Spleen (tissue), 11 donors: ENCODE measurements at regions not wholly inside any gene's neighbourhood (a gene's known extent, or its start where the extent isn't known, plus 50 kb on each side); places are given as distances from the start of the nearest gene placed in this dataset.

Source experiments
- DNase-seq: peaks from one replicate; pipeline ENCODE4 v3.0.0-alpha.2; 2020
- H3K27ac ChIP-seq, 8 donors: fragments of 200-600 bp; sonication (generic) in 7 of 8; 1 replicate in 4 of 8; 2 replicates in 4 of 8; pipeline versions ENCODE4 v1.5.0 to v1.8.0; 2016 to 2021; ENCODE audit warnings: inconsistent platforms in 4 of 8, mild to moderate bottlenecking in 4 of 8, moderate library complexity in 1 of 8
- H3K27me3 ChIP-seq, 7 donors: fragments of 200-600 bp; sonication (generic) in 6 of 7; replicated peaks in 1 of 7; 1 replicate in 4 of 7; 2 replicates in 3 of 7; pipeline versions ENCODE4 v1.5.0 to v1.8.0; 2016 to 2021; ENCODE audit warnings: inconsistent platforms in 3 of 7, mild to moderate bottlenecking in 1 of 7
- H3K36me3 ChIP-seq, 6 donors: fragments of 200-600 bp; sonication (generic) in 5 of 6; 1 replicate in 4 of 6; 2 replicates in 2 of 6; pipeline versions ENCODE4 v1.5.0 to v1.8.0; 2016 to 2021; ENCODE audit warnings: inconsistent platforms in 2 of 6
- H3K4me1 ChIP-seq, 6 donors: fragments of 200-600 bp; sonication (generic) in 5 of 6; 1 replicate in 3 of 6; 2 replicates in 3 of 6; pipeline versions ENCODE4 v1.5.0 to v1.8.0; 2016 to 2021; ENCODE audit warnings: inconsistent platforms in 3 of 6
- H3K4me3 ChIP-seq, 8 donors: fragments of 200-600 bp; sonication (generic) in 7 of 8; 1 replicate in 4 of 8; 2 replicates in 4 of 8; pipeline versions ENCODE4 v1.5.0 to v1.8.0; 2016 to 2021; ENCODE audit warnings: inconsistent platforms in 4 of 8, mild to moderate bottlenecking in 4 of 8, moderate library complexity in 2 of 8
- H3K9me3 ChIP-seq, 8 donors: fragments of 200-600 bp; sonication (generic) in 7 of 8; 1 replicate in 4 of 8; 2 replicates in 4 of 8; pipeline versions ENCODE4 v1.5.0 to v1.8.0; 2016 to 2021; ENCODE audit warnings: inconsistent platforms in 4 of 8
- POLR2A ChIP-seq, 3 donors: fragments of 450-650 bp; IDR thresholded peaks; one replicate each; pipeline ENCODE4 v1.5.1; 2017; ENCODE audit warnings: antibody characterized with exemption in 3 of 3, mild to moderate bottlenecking in 1 of 3
- POLR2AphosphoS5 ChIP-seq, 3 donors: sonication (generic); formaldehyde crosslinking; IDR thresholded peaks; one replicate each; pipeline ENCODE4 v1.5.1; 2017; ENCODE audit warnings: antibody characterized with exemption in 3 of 3
- WGBS, 5 donors: extraction: QIAGEN DNeasy Blood & Tissue Kit in 3 of 5; methylation state at CpG; one replicate each; pipeline versions ENCODE4 v1.1.5 to v1.1.7; 2013 to 2018; 5-methylcytosine and 5-hydroxymethylcytosine counted together
- intact Hi-C: fragments of 100-400 bp; cut with DNase I; formaldehyde crosslinking; loops from one replicate; pipeline ENCODE4 v1.15.0; 2023; ENCODE audit warnings: low total_unique reads
- TF ChIP-seq, protein P1 (sequence below), 11 experiments: fragments of 200-600 bp in 7 of 11; fragments of 450-650 bp in 4 of 11; sonication (generic) in 4 of 11; IDR thresholded peaks in 8 of 11; conservative IDR thresholded peaks in 3 of 11; 1 replicate in 7 of 11; 2 replicates in 4 of 11; pipeline versions ENCODE4 v1.4.0 to v1.8.0; 2016 to 2021; ENCODE audit warnings: antibody characterized with exemption in 11 of 11, inconsistent platforms in 4 of 11, mild to moderate bottlenecking in 1 of 11
- donor health status: healthy with polysubstance abuse.
- donor health status: DM: no; HTN: no; CAD: no; lungs with moderate emphysema.
- donor health status: DM: no; HTN: no; CAD: no.
- donor health status: Bipolar disorder and iron deficiency.
- donor health status: healthy.
- donor health status: DM: no; HTN: no; CAD: no.
- donor health status: DM: yes; HTN: yes; CAD: no.

DNA sequence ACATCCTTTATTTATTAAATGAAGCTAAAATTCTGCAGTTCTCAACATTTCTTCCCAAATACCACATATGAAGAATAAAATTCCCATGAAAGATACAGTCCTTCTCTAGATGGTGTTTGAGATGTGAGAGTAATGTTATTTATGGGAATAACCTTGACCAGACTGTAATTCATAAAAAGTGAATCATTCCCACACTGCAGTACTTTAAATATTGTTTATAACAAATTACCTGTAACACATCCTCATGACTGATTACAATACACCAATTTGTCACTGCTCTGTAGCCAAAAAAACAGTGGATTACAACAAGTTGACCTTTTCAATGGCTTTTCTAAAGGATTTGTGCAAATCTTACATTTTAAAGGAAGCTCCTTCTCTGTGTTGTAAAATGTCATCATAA lies 651.3 kb downstream of the NSUN3 start:
- H3K4me1 ChIP-seq, result no peaks in the 10 kb centered on the region
- H3K27ac ChIP-seq, result no peak overlapping the region
- intact Hi-C loops, result no loop called here
- no peak overlapping the region for H3K4me3 ChIP-seq
- H3K9me3 ChIP-seq, result no peaks in the 10 kb centered on the region
- TF ChIP-seq, protein P1, sequence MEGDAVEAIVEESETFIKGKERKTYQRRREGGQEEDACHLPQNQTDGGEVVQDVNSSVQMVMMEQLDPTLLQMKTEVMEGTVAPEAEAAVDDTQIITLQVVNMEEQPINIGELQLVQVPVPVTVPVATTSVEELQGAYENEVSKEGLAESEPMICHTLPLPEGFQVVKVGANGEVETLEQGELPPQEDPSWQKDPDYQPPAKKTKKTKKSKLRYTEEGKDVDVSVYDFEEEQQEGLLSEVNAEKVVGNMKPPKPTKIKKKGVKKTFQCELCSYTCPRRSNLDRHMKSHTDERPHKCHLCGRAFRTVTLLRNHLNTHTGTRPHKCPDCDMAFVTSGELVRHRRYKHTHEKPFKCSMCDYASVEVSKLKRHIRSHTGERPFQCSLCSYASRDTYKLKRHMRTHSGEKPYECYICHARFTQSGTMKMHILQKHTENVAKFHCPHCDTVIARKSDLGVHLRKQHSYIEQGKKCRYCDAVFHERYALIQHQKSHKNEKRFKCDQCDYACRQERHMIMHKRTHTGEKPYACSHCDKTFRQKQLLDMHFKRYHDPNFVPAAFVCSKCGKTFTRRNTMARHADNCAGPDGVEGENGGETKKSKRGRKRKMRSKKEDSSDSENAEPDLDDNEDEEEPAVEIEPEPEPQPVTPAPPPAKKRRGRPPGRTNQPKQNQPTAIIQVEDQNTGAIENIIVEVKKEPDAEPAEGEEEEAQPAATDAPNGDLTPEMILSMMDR (IDR thresholded peaks at IDR 0.05 in 8 of 11, conservative IDR thresholded peaks at IDR 0.05 in 3 of 11), result no peak
- no peak for TF ChIP-seq POLR2AphosphoS5 (IDR thresholded peaks at IDR 0.05)
- no peak for TF ChIP-seq POLR2A (IDR thresholded peaks at IDR 0.05)
- no peaks in the 10 kb centered on the region for H3K36me3 ChIP-seq
- H3K27me3 ChIP-seq, result no peaks in the 10 kb centered on the region
- no peak for DNase-seq

DNA sequence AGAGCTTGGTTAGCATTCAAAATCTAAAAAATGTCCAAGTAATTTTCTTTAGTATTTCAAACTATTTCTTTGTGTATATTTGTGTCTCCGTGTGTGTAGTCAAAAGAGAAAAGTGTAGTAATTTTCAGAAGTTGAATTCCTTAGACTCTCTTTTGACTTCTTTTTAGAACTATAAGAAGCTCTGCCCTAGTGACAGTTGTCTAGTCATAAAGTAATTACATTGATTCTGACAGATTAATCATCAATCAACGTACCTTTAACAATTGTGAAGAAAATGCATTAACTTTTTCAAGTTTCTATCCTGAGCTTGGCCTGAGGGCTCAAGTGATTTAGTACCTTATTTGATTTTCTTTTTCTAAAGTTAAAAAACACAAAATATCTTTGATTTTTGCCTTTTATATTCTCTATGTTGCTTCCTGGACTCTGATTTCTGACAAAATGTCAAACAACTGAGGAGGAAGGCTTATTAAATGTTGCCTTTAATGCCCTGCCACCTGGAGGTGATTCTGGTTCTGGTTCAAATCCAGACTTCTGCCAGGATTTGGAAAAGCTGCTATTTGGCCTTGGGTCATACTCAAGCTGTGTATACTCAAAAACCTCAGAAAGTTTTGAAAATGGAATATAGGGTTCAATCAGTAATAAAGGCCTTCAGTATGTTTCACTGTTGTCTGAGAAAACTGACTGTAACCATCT lies 653.6 kb downstream of the NSUN3 start:
- DNase-seq, result no peak
- Histone ChIP-seq H3K9me3 (no peaks in the 10 kb centered on the region), H3K4me1 (no peaks in the 10 kb centered on the region), H3K27me3 (no peaks in the 10 kb centered on the region), H3K4me3 (no peak overlapping the region), H3K36me3 (no peaks in the 10 kb centered on the region), H3K27ac (no peak overlapping the region)
- no peak for TF ChIP-seq POLR2A (IDR thresholded peaks at IDR 0.05)
- no peak for TF ChIP-seq POLR2AphosphoS5 (IDR thresholded peaks at IDR 0.05)
- TF ChIP-seq, protein P1 (IDR thresholded peaks at IDR 0.05 in 8 of 11, conservative IDR thresholded peaks at IDR 0.05 in 3 of 11), result no peak
- intact Hi-C loops, result no loop called here
- 67 to 87% (median 76%) methylated on average over 2 of the region's 2 CpGs for WGBS, 5 donors

DNA sequence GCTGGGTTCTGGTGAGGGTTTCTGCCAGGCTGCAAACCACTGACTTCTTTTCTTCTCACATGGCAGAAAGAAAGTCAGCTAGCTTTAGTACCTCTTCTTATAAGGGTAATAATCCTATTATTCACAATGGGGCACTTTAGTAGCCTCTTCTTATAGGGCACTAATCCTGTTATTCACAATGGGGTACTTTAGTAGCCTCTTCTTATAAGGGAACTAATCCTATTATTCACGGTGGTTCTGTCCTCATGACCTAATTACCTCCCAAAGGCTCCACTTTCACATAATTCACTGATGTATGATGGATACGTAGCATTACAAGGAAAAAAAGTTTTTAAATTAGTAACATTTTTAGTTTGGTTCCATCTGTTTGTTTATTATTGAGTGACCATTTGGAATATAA lies 671.3 kb downstream of the NSUN3 start:
- WGBS, 5 donors, result 47 to 92% (median 72%) methylated on average over 2 of the region's 2 CpGs
- H3K4me1 ChIP-seq, result no peaks in the 10 kb centered on the region
- no peak for DNase-seq
- TF ChIP-seq POLR2AphosphoS5 (IDR thresholded peaks at IDR 0.05), result no peak
- H3K9me3 ChIP-seq, result peaks cover 0 to 10% (median 0%) of the 10 kb centered on the region in 8 donors
- intact Hi-C loops, result no loop called here
- H3K4me3 ChIP-seq, result no peak overlapping the region
- no peak overlapping the region for H3K27ac ChIP-seq
- H3K36me3 ChIP-seq, result no peaks in the 10 kb centered on the region
- no peaks in the 10 kb centered on the region for H3K27me3 ChIP-seq

DNA sequence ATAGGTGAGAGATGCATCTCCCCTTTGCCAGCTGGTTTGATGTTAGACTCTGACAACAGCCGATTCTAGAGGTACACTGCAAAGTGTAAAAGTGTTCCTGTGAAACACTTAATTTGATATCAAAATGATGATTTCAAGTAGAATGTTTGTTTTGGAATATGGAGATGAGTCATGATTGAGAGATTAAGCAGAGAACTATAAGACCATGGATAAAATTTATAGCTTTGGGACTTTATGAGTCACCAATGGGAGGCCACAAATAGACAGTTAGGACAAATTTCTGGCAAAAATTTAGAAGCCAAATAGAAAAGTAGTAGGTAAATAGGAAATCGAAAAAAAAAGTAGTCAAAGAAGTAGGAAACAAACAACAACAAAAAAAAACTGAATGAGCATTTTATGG lies 672.5 kb downstream of the NSUN3 start:
- TF ChIP-seq POLR2A (IDR thresholded peaks at IDR 0.05) (no peak), POLR2AphosphoS5 (IDR thresholded peaks at IDR 0.05) (no peak)
- TF ChIP-seq, protein P1 (IDR thresholded peaks at IDR 0.05 in 8 of 11, conservative IDR thresholded peaks at IDR 0.05 in 3 of 11), result no peak
- WGBS, 5 donors, result 64 to 88% (median 78%) methylated on average over 2 of the region's 2 CpGs
- Histone ChIP-seq H3K36me3 (no peaks in the 10 kb centered on the region), H3K27me3 (no peaks in the 10 kb centered on the region), H3K27ac (no peak overlapping the region), H3K4me3 (no peak overlapping the region), H3K9me3 (peaks cover 0 to 10% (median 0%) of the 10 kb centered on the region in 8 donors), H3K4me1 (no peaks in the 10 kb centered on the region)
- no peak for DNase-seq
- intact Hi-C loops, result no loop called here
